GM18867 (cell line): ENCODE measurements at regions not wholly inside any gene's neighbourhood (a gene's known extent, or its start where the extent isn't known, plus 50 kb on each side); places are given as distances from the start of the nearest gene placed in this dataset.
"Not testable (repeated sequence)": the region's sequence is repeated elsewhere in the genome, so short reads cannot be mapped to it uniquely, and the experiment has no call there.

Source experiments
- ATAC-seq: cut with Tn5 transposase; IDR thresholded peaks from one replicate; pipeline ENCODE4 v1.9.1; 2021; ENCODE audit warnings: mild to moderate bottlenecking, moderate library complexity; ENCODE audit not compliant: unreplicated experiment

DNA sequence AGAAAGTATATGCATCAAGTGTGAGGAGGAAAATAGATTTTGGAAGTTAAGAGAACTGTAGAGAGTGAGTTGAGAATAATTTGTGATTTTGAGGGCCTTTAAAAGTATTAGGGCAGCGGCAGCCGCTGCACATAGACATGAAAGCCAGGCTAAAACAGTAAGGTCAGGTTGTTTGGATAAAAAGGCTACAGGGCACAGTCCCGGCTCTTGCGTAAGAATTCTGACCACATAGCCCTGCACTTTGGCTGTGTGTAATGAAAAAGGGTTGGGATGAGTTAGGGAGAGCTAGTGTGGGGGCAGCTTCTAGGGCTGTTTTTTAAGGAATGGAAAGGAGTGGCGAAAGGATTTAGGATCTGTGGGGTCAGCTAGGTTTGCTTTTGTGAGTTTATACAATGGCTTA, 130.8 kb downstream of the CCDC71L start:
- not testable (repeated sequence) for ATAC-seq

GRCh38 chr7:106526617-106527016, 134.3 kb downstream of the CCDC71L start:
- not testable (repeated sequence) for ATAC-seq

DNA sequence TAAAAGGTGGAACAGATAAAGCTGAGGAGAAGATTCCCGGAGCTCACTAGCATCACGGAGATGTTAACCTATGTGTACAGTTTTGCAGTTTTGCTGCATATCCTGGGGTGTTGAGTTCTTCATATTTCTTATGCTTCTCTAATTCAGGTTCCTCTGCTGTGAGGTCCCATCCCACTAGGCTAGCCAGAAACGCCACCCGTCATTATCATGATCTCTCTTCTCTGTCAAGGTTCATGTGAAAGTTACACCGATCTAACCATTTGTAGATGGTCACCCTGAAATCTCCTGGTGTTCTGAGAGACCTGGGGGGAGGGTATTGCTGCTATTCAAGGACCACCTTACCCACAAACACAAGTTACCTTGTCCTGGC, 136.3 kb downstream of the CCDC71L start:
- no peak for ATAC-seq

DNA sequence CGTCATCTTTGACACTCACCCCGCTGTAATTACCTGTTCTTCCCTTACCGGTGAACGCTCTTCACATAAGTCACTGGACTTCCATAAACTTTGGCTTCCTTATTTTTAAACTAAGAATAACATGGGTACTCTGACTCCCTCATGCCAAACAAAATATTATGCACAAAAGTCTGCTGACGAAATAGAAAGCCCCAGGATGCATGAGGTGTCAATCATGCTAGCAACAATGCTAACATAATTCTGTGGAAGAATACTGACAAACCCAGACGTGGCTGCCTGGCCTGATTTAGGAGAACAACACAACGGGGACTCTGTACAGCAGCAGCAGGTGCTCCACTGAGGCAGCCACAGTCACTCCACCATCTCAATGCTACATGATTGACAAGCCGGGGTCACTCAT, 137.5 kb downstream of the CCDC71L start:
- ATAC-seq, result no peak

DNA sequence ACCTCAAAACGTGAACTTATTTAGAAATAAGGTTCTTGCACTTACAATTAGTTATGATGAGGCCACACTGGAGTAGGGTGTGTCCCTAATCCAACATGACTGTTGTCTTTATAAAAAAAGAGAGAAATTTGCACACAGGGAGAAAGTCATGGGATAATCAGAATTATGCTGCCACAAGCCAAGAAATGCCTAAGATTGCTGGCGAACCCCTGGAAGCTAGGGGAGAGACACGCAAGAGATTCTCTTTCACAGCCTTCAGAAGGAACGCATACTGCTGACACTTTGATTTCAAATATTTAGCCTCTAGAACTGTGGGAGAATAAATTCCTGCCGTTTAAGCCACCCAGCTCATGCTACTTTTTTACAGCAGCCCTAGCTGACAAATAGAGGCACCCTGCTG, 138.3 kb downstream of the CCDC71L start:
- ATAC-seq, result no peak

GRCh38 chr7:106521541-106521940, 139.4 kb downstream of the CCDC71L start:
- ATAC-seq, result peak; percentile 12

GRCh38 chr7:106520962-106521514, 139.9 kb downstream of the CCDC71L start:
- peak; percentile 57 for ATAC-seq

GRCh38 chr7:106518967-106519366, 142.0 kb downstream of the CCDC71L start:
- no peak for ATAC-seq

- no peak for ATAC-seq
Measured at GRCh38 chr7:106518239-106518638, 142.7 kb downstream of the CCDC71L start.

DNA sequence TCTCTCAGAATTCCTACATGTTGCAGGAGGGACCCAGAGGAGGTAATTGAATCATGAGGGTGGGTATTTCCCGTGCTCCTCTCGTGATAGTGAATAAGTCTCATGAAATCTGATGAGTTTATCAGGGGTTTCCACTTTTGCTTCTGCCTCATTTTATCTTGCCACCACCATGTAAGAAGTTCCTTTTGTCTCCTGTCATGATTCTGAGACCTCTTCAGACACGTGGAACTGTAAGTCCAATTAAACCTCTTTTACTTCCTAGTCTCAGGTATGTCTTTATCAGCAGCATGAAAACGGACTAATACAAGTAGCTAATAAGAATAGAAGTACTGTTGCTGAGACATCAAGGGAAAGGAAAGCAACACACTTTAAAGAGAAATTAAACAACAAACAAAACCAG, 143.4 kb downstream of the CCDC71L start:
- no peak for ATAC-seq

GRCh38 chr7:106515321-106515720, 145.6 kb downstream of the CCDC71L start:
- ATAC-seq, result no peak

GRCh38 chr7:106514881-106515280, 146.1 kb downstream of the CCDC71L start:
- ATAC-seq, result no peak

- no peak for ATAC-seq
Measured at GRCh38 chr7:106512217-106512616, 148.7 kb downstream of the CCDC71L start.

GRCh38 chr7:106504645-106505044, 156.3 kb downstream of the CCDC71L start:
- ATAC-seq, result no peak

GRCh38 chr7:106504207-106504606, 156.8 kb downstream of the CCDC71L start:
- no peak for ATAC-seq

- ATAC-seq, result no peak
Measured at GRCh38 chr7:106503626-106504025, 157.3 kb downstream of the CCDC71L start.

- ATAC-seq, result no peak
Measured at GRCh38 chr7:106501605-106502580, 159.1 kb downstream of the CCDC71L start.

- no peak for ATAC-seq
Measured at GRCh38 chr7:106499897-106500296, 161.1 kb downstream of the CCDC71L start.

- ATAC-seq, result not testable (repeated sequence)
Measured at GRCh38 chr7:106498005-106498404, 163.0 kb downstream of the CCDC71L start.

GRCh38 chr7:106493041-106493731, 167.8 kb downstream of the CCDC71L start:
- no peak for ATAC-seq

GRCh38 chr7:106488465-106488864, 172.5 kb downstream of the CCDC71L start:
- no peak for ATAC-seq

DNA sequence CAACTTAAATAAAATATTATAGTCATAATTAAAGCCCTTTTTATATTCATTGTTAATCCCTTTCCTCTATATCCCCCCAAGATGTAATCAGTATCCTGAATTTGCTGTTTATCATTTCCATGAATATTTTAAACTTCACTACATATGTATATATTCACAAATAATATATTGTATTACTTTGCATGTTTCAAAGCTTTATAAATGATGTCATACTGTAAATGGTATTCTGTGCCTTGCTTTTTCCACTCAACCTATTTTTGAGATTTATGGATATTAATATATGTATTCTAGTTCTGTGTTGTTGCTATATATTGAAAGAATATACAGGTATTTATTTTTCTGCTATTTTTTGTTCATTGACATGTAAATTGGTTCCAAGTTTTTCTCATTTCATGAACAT, 173.1 kb downstream of the CCDC71L start:
- no peak for ATAC-seq
